MM.1S (cell line): ENCODE measurements at regions not wholly inside any gene's neighbourhood (a gene's known extent, or its start where the extent isn't known, plus 50 kb on each side); places are given as distances from the start of the nearest gene placed in this dataset.

Source experiments
- CTCF ChIP-seq: fragments of 300-600 bp; sonication (generic); IDR thresholded peaks from 2 replicates; pipeline ENCODE4 v1.5.1; 2016; ENCODE audit warnings: antibody characterized with exemption, low read length, mixed read lengths
- EZH2 ChIP-seq: fragments of 300-600 bp; sonication (generic); optimal IDR thresholded peaks from 2 replicates; pipeline ENCODE3; 2017; ENCODE audit warnings: low read depth, mild to moderate bottlenecking, antibody characterized with exemption, low read length, mixed read lengths
- EZH2phosphoT487 ChIP-seq: fragments of 300-600 bp; sonication (generic); IDR thresholded peaks from 2 replicates; pipeline ENCODE4 v1.6.1; 2018; ENCODE audit warnings: antibody characterized with exemption, low read length

- TF ChIP-seq CTCF: no peak
- no peak for TF ChIP-seq EZH2
- TF ChIP-seq EZH2phosphoT487: no peak
Observed at GRCh38 chr3:81354119-81354518, 407.3 kb downstream of the GBE1 start.
